Caki2 (cell line): ENCODE measurements at regions not wholly inside any gene's neighbourhood (a gene's known extent, or its start where the extent isn't known, plus 50 kb on each side); places are given as distances from the start of the nearest gene placed in this dataset.
A peak's percentile ranks its signal among the peaks of the same experiment; 100 is the strongest.
"Not testable (repeated sequence)": the region's sequence is repeated elsewhere in the genome, so short reads cannot be mapped to it uniquely, and the experiment has no call there.

Experiments
- DNase-seq: peaks from one replicate; pipeline ENCODE4 v3.0.0-alpha.2; 2015; ENCODE audit warnings: low read depth
- in situ Hi-C: cut with HindIII; loops from 2 replicates; pipeline ENCODE4 v1.10.0; 2016; ENCODE audit warnings: low sequenced_read_pairs, low pct_unique_long_range_greater_than_20kb, mixed read lengths

GRCh38 chrX:127782904-127783303 is 269.3 kb downstream of the ACTRT1 start:
- in situ Hi-C loops = no loop called here
- no peak for DNase-seq

DNA sequence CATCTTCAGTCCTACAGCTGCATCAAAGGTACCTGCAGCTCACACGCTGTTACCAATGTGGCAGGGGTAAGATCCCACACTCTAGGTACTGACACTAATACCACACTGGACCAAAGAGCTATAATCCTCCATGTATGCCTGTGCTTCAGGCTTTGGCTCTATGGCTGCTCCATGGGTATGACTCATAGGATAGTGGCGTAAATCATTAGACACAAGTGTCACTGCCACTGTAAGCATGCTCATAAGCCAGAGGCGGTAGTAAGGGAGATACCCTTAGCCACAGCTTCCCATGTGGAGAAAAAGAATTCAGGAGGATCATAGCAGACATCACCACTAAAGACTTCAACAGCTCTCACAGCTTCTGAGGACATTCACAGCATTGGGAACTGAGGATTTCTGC is 287.5 kb downstream of the ACTRT1 start:
- DNase-seq = peak; percentile 34
- in situ Hi-C loops = no loop called here

DNA sequence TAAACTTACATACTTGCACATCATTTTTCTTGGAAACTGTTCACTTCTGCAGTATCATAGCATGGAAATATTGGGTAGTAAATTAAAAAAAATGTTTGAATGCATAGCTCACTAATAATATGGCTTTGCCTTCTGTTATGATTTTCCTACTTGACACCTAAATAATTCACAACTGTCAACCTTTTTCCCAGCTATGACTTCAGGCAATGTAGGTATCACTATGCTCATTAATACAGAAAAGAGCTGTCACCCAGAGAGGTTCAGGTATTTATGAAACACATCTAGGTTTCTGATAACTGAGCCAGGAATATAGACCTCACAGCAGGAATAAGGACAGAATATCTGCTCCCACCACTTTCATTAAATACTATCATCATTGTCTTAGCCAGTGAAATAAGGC is 289.5 kb downstream of the ACTRT1 start:
- DNase-seq = no peak
- in situ Hi-C loops = no loop called here

- in situ Hi-C loops = no loop called here
- no peak for DNase-seq
Measured at GRCh38 chrX:127732709-127733108, 319.5 kb downstream of the ACTRT1 start.

DNA sequence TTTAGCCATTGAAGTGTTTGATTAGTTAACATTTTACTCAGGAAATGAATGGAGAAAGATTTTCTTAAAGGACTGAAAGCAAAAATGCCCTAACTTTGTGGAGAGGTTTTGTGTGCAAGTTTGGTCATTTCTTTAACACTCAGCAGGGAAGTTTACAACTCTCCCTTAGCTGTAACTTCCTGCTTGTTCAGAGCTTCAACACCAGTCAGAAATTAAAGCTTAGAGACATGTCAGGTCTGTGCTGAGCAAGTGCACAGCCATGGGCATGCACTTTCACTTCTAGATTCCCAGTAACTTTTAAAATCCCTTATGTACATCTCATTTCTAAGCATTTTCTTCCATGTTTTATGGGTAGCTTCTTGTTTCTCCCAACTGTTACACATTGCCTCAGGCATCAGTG is 326.0 kb downstream of the ACTRT1 start:
- in situ Hi-C loops = no loop called here
- no peak for DNase-seq

GRCh38 chrX:127708155-127708554 is 344.0 kb downstream of the ACTRT1 start:
- DNase-seq = peak; percentile 19
- in situ Hi-C loops = no loop called here

DNA sequence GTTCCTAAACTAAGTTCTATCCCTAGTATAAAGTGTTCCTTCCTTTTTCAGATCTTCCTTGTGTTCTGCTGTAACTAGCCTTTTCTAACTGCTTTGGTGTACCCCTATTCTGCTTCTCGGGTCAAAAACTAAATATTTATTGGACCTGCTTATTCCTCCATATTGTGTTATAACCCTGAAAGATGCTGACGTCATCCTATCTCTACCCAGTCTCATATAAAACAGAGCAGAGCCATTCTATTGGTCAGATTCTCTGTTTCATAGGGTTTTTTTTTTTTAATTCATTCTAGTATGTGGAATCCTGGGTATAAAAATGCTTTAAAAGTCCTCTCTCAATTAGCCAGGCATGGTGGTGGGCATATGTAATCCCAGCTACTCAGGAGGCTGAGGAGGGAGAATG is 349.7 kb downstream of the ACTRT1 start:
- DNase-seq = no peak
- in situ Hi-C loops = no loop called here

DNA sequence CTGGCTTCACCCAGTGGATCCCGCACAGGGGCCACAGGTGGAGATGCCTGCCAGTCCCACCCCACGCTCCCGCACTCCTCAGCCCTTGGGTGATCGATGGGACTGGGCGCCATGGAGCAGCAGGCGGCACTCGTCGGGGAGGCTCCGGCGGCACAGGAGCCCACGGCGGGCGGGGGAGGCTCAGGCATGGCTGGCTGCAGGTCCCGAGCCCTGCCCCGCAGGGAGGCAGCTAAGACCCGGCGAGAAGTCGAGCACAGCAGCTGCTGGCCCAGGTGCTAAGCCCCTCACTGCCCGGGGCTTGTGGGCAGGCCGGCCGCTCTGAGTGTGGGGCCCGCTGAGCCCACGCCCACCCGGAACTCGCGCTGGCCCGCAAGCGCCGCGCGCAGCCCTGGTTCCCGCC is 389.3 kb downstream of the ACTRT1 start:
- DNase-seq, in situ Hi-C loops: not testable (repeated sequence)

GRCh38 chrX:127649011-127649410 is 403.2 kb downstream of the ACTRT1 start:
- in situ Hi-C loops = no loop called here
- no peak for DNase-seq

GRCh38 chrX:127621780-127622179 is 430.4 kb downstream of the ACTRT1 start:
- no peak for DNase-seq
- in situ Hi-C loops = no loop called here

DNA sequence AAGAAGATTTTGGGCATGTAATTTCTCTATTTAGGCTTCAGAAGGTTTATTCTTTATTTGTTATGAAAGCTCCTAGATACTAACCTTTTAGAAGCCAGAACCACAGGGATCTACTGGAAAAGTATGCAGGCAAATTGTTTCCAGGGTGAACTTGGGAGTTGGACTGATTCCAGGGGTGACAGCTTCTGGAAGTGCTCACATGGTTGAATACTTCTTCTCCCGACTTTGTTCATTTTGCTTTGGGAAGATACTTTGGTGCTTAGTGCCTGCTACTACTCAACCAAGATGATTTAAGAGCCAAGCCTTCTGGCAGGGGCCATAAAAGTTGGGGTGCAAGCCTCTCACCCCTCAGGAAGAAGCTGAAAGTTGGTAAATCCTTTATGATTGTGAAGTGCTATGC is 445.6 kb downstream of the ACTRT1 start:
- no peak for DNase-seq
- in situ Hi-C loops = no loop called here

GRCh38 chrX:127596882-127597281 is 455.3 kb downstream of the ACTRT1 start:
- DNase-seq = no peak
- in situ Hi-C loops = no loop called here

DNA sequence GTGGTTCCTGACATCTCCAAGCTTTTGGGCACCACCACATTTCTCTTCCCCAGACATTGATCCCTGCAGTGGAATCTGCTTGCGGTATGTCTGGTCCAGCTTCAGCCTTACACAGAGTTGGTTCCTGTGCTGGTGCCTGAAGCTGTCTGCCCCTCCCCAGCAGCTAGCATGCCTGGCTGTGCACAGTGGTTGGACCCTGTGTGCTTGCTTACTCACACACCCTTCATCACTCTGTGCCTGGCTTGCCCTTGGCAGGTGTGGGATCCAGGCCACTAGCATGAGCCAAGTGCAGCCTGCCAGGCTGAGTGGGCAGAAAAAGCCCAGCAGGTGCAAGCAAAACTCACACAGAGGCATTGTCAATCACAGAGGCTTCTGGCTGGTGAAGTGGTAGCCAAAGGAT is 473.8 kb downstream of the ACTRT1 start:
- in situ Hi-C loops = no loop called here
- no peak for DNase-seq

DNA sequence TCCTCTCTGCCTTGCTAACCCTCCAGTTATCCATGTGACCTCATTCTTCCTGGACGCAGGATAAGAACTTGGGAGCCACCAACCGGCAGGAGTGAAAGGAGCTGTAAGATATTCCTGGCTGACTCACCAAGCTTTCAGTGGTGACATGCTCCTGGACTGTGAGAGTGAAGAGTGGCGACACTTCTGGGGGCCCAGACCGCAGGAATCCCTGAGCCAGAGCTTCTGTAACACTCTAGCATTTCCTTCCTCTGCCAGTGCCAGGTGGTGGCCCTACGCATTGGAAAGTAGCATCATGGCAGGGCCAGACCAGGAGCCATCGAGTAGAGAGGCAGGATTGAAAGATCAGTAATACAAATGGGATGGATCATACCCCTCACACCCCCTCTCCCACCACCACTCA is 474.3 kb downstream of the ACTRT1 start:
- in situ Hi-C loops = no loop called here
- no peak for DNase-seq

DNA sequence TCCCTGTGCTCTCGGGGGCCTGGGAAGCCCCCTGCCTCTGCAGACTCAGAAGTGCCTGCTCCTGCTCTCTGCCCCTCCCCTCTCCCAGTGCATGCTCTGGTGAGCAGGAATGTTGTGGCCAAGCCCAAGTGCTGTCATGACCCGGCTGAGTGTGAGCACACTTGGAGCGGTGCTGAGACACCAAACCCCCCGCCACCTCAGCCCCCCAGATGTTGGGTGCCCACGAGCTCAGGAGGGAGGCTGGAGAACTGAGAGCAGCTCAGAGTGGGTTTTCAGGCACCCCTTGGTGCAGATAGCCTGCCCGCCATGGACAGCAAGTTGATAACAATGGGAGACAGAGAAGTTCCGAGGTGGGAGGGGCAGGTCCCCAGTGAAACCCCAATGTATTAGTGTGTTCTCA is 477.4 kb downstream of the ACTRT1 start:
- no peak for DNase-seq
- in situ Hi-C loops = no loop called here

DNA sequence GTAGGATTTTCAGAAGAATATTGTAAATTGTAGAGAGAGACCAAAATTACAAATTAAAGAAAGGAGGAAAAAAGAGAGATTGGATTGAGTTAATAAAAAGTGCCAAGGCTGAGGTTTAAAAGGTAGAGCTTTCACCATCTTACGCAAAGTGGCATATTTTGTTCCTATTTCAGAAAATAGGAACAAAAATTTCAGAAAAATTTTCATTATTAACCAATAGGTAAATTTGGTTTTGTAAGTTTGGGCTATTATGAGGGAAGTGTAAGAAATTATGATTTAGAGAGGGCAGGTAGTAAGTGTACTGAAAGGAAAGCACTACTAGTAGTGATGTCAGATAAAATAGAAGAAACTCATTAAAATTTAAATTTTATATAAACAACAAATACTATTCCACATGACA is 479.7 kb downstream of the ACTRT1 start:
- in situ Hi-C loops = no loop called here
- no peak for DNase-seq

GRCh38 chrX:127571834-127572233 is 480.4 kb downstream of the ACTRT1 start:
- DNase-seq = no peak
- in situ Hi-C loops = no loop called here

DNA sequence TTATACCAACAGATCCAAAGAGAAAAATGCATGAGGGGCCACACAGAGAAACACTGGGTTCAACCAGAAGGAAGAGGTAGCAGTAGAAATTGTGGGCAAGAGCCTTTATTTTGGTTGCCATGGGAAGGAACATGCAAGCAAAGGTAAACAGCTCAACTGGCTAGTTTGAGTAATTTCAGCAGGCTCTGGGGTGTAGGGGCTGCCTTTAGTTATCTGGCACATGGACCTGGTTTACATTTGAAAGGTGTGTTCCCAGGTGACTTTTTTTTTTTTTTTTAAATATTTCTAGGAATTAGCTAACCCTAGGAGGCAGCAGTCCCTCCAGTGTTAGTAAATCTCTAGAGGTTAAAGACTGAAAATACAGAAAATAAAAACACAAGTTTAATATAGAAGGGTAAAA is 481.9 kb downstream of the ACTRT1 start:
- in situ Hi-C loops = no loop called here
- no peak for DNase-seq

DNA sequence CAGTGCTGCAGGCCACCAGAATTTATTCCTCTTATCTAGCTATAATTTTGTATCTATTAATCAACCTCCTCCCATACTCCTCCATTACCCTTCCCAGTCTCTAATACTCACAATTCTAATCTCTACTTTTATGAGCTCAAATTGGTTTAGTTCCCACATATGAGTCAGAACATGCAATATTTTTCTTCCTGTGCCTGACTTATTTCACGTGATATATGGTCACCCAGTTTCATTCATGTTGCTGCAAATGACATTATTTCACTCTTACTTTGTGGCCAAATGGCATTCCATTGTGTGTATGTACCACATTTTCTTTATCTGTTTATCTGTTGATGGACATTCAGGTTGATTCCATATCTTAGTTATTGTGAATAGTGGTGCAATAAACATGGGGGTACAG is 483.5 kb downstream of the ACTRT1 start:
- DNase-seq = no peak
- in situ Hi-C loops = no loop called here

GRCh38 chrX:127558811-127559210 is 493.4 kb downstream of the ACTRT1 start:
- in situ Hi-C loops = no loop called here
- DNase-seq = peak; percentile 15

DNA sequence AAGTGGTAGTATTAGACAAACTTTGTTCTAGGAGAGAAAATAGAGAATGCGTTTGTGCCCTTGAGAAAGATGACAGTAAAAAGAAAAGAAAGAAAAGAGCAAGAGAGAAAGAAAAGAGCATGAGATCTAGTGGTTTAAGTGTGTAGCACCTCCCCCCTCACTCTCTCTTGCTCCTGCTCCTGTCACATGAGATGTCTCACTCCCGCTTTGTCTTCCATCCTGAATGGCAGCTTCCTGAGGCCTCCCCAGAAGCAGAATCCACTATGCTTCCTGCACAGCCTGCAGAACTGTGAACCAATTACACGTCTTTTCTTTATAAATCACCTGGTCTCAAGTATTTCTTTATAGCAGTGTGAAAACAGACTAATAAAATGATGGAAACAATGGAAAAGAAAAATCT is 499.6 kb downstream of the ACTRT1 start:
- in situ Hi-C loops = no loop called here
- no peak for DNase-seq
